BLaER1 (cell line): ENCODE measurements at regions not wholly inside any gene's neighbourhood (a gene's known extent, or its start where the extent isn't known, plus 50 kb on each side); places are given as distances from the start of the nearest gene placed in this dataset.

ENCODE experiments used
- H3K27ac ChIP-seq: shearing (Covaris generic); formaldehyde crosslinking; 2 replicates; pipeline ENCODE4 v1.8.1; 2022
- H3K27me3 ChIP-seq: shearing (Covaris generic); formaldehyde crosslinking; 2 replicates; pipeline ENCODE4 v1.8.1; 2022
- H3K36me3 ChIP-seq: shearing (Covaris generic); formaldehyde crosslinking; 2 replicates; pipeline ENCODE4 v1.8.1; 2022
- H3K4me1 ChIP-seq: shearing (Covaris generic); formaldehyde crosslinking; 2 replicates; pipeline ENCODE4 v1.8.1; 2022
- H3K4me2 ChIP-seq: shearing (Covaris generic); formaldehyde crosslinking; 2 replicates; pipeline ENCODE4 v1.8.1; 2022
- H3K4me3 ChIP-seq: shearing (Covaris generic); formaldehyde crosslinking; 2 replicates; pipeline ENCODE4 v1.8.1; 2022
- H3K9ac ChIP-seq: shearing (Covaris generic); formaldehyde crosslinking; 2 replicates; pipeline ENCODE4 v1.8.1; 2022
- H3K9me3 ChIP-seq: shearing (Covaris generic); formaldehyde crosslinking; 2 replicates; pipeline ENCODE4 v1.8.1; 2022
- H4K20me1 ChIP-seq: shearing (Covaris generic); formaldehyde crosslinking; 2 replicates; pipeline ENCODE4 v1.8.1; 2022
- Cebpa-rat ChIP-seq: shearing (Covaris generic); IDR thresholded peaks from 2 replicates; pipeline ENCODE4 v1.8.1; 2022

DNA sequence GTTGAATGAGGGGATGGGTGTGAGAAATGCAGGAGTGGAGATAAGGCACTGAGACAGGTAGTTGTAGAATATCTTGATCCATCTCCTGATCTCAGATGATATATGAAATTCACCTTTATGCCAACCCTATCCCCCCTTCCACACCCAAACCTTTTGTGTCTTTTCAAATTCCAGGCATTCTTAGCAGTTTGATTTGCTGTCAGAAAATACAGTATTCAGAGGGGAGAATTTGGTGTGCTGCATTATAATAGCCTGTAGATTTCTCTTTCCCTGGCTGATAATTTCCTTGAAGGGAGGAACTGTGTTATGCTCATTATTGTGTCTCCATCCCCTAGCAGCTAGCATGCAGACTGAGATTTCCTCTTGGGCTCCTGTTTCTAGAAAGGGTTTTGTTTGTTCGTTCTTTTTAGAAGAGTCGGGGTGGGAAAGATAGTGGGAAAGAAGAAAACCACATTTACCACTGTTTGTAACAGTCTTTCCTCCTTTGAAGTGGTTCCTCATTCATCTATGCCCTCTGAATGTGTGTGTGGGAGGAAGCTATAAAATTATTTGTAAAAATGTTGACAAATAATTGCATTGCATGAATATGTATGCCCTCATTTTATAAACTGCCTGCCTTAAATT lies 373.4 kb downstream of the DIPK2A start:
- peak overlapping the region; percentile 45 for H3K4me2 ChIP-seq
- no peaks in the 10 kb centered on the region for H3K36me3 ChIP-seq
- no peaks in the 10 kb centered on the region for H4K20me1 ChIP-seq
- H3K9ac ChIP-seq = no peak overlapping the region
- no peaks in the 10 kb centered on the region for H3K27me3 ChIP-seq
- no peak overlapping the region for H3K27ac ChIP-seq
- H3K4me3 ChIP-seq = no peak overlapping the region
- TF ChIP-seq Cebpa-rat = no peak
- H3K9me3 ChIP-seq = no peaks in the 10 kb centered on the region
- peaks cover 11% of the 10 kb centered on the region for H3K4me1 ChIP-seq

DNA sequence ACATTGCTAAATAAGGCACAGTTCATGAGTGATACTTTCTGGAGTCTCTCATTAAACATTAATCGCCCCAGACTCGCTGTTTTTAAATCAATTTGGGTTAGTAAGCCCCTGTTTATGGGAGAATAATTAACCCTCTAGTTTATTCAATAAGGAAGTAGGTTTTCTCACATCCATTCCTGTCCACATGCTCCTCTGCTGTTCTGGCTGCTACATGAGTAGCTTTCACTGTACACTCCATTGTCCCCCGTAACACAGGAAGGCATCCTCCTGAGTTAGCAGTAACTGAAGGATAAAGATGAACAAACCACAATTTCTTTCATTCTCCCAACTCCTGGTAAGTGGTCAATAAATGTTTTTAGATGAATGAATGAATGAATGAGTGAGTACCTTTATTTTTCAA lies 378.5 kb downstream of the DIPK2A start:
- Histone ChIP-seq H3K27me3 (no peaks in the 10 kb centered on the region), H3K4me3 (no peak overlapping the region), H3K4me2 (no peak overlapping the region), H3K9me3 (no peaks in the 10 kb centered on the region), H3K36me3 (no peaks in the 10 kb centered on the region), H3K4me1 (peaks cover 3% of the 10 kb centered on the region), H3K27ac (no peak overlapping the region), H3K9ac (no peak overlapping the region), H4K20me1 (no peaks in the 10 kb centered on the region)
- TF ChIP-seq Cebpa-rat = no peak

DNA sequence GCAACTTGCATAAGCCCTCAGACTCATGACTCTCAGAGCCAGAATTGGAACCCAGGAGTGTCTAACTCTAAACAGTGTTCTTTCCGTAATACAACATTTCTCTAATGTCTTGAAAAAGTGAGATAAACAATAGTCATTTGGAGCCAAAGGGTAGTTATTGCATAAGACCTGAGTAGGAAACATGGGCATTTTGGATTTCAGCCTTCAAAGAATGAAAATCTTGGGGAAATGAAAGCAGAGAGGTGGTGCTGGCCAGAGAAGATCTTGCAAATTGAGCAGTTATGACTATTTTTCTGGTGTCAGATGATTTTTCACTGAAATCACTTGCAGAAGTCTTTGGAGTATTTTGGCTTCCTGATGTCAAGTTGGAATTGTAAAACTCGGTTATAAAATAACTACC lies 379.4 kb downstream of the DIPK2A start:
- no peaks in the 10 kb centered on the region for H3K9me3 ChIP-seq
- H4K20me1 ChIP-seq = no peaks in the 10 kb centered on the region
- no peaks in the 10 kb centered on the region for H3K27me3 ChIP-seq
- H3K27ac ChIP-seq = no peak overlapping the region
- no peak for TF ChIP-seq Cebpa-rat
- H3K9ac ChIP-seq = no peak overlapping the region
- no peaks in the 10 kb centered on the region for H3K4me1 ChIP-seq
- no peak overlapping the region for H3K4me3 ChIP-seq
- no peaks in the 10 kb centered on the region for H3K36me3 ChIP-seq
- no peak overlapping the region for H3K4me2 ChIP-seq

DNA sequence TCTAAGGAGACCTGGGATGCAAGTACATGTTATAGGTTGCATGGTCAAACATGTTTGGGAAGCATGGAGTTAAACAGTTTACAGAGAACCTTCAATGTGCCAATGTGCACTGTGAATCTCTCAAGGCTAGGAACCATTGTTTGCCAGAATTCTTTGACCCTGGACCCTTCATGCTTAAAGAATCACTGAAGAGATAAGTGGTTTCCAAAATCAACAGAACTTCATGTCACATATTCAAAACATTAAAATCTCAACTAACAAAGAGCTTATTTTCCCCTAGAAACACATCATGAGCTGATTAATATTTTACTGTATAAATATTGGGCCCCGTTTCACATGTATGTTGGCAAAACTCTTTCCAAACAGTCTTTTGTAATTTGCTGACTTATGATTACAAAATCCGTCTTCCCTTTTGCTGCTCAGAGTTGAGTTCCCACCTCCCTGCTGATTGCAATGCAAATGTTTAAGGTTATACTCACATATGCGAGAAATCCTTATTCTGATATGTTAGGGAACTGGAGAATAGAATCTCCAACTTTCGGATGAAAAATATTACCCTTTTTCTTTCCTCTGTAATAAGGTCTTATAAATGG lies 380.2 kb downstream of the DIPK2A start:
- Histone ChIP-seq H3K27ac (no peak overlapping the region), H3K36me3 (no peaks in the 10 kb centered on the region), H3K4me3 (no peak overlapping the region), H3K9ac (no peak overlapping the region), H4K20me1 (no peaks in the 10 kb centered on the region), H3K4me2 (no peak overlapping the region), H3K27me3 (no peaks in the 10 kb centered on the region), H3K9me3 (no peaks in the 10 kb centered on the region), H3K4me1 (no peaks in the 10 kb centered on the region)
- no peak for TF ChIP-seq Cebpa-rat

DNA sequence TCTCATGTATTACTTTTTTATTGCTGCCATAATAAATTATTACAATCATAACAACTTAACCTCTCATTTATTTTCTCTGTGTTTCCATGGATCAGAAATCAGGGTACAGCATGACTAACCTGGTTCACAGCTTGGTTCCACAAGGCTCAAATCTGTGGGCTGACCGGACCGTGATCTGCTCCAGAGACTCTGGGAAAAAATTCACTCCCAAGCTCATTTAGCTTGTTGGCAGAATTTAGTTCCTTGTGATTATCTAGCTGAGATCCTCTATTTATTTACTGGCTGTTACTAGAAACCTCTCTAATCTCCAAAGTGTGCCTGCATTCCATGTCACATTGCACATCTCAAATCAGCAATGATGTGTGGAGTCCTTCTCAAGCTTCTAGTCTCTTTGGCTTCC lies 386.6 kb downstream of the DIPK2A start:
- Histone ChIP-seq H3K4me3 (no peak overlapping the region), H3K4me1 (no peaks in the 10 kb centered on the region), H3K9ac (no peak overlapping the region), H4K20me1 (no peaks in the 10 kb centered on the region), H3K9me3 (no peaks in the 10 kb centered on the region), H3K4me2 (no peak overlapping the region), H3K36me3 (no peaks in the 10 kb centered on the region), H3K27me3 (no peaks in the 10 kb centered on the region), H3K27ac (no peak overlapping the region)
- TF ChIP-seq Cebpa-rat = no peak

DNA sequence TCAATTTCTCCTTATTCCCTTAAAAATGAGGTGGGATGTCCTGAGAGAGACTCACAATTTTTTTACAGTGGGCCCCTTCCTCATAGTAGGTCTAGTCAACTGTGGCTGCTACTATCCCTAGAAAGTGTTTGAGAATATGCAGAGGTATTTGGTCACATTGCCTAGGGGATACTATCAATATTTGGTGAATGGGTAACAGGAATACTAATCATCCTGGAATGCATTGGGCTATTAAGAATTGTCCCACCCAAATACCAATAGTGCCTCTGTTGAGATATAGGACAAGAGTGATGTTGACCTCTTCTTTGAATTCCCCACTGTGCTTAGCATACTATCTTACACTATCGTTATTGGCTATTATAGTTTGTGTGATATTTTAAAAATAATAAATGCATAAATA lies 389.4 kb downstream of the DIPK2A start:
- no peak overlapping the region for H3K27ac ChIP-seq
- H3K9ac ChIP-seq = no peak overlapping the region
- H3K36me3 ChIP-seq = no peaks in the 10 kb centered on the region
- H3K4me1 ChIP-seq = no peaks in the 10 kb centered on the region
- H3K4me2 ChIP-seq = no peak overlapping the region
- H3K9me3 ChIP-seq = no peaks in the 10 kb centered on the region
- no peak overlapping the region for H3K4me3 ChIP-seq
- no peaks in the 10 kb centered on the region for H4K20me1 ChIP-seq
- no peaks in the 10 kb centered on the region for H3K27me3 ChIP-seq
- no peak for TF ChIP-seq Cebpa-rat

DNA sequence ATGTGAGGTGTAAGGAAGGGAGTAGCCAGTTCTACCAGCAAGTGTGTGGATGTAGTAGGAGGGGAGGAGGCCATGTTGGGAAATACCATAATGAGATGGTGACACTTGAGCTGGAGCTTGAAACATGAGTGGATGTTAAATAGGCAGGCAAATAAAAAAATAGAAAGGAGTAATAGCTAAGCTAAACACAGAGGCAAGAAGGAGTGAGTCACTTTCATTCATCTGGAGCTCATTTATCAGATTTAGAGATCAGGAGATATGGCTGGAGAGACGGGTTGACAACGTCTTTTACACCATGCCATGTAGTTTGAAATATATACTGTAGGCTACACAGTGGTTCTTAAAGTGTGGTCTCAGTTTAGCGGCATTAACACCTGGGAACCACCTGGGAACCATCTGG lies 390.5 kb downstream of the DIPK2A start:
- peaks cover 4% of the 10 kb centered on the region; the same call in 1 of the 2 replicates for H3K9me3 ChIP-seq
- no peak overlapping the region for H3K4me3 ChIP-seq

DNA sequence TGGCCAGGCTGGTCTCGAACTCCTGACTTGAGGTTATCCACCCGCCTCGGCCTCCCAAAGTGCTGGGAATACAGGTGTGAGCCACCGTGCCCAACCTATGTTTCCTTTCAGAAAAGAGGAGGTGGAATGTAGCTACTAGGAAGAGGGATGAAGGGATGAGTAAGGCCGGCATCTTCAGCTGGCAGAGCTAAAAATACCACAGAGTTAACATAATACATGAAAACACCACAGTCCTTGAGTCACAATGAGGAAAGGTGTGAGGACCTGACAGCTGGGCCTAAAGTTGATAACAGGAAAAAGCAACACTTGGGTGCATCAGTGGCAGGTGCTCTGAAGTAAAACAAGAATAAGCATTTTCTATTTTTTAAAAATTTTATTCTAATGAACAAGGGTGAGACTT lies 392.2 kb downstream of the DIPK2A start:
- Histone ChIP-seq H3K27me3 (no peaks in the 10 kb centered on the region), H3K4me3 (no peak overlapping the region), H3K4me2 (no peak overlapping the region), H4K20me1 (no peaks in the 10 kb centered on the region), H3K4me1 (no peaks in the 10 kb centered on the region), H3K36me3 (no peaks in the 10 kb centered on the region), H3K27ac (no peak overlapping the region), H3K9me3 (peaks cover 21% of the 10 kb centered on the region), H3K9ac (no peak overlapping the region)
- no peak for TF ChIP-seq Cebpa-rat

More for the DNA sequence above, 390.5 kb downstream of the DIPK2A start:
- Histone ChIP-seq H4K20me1 (no peaks in the 10 kb centered on the region), H3K27ac (no peak overlapping the region), H3K27me3 (no peaks in the 10 kb centered on the region), H3K4me2 (no peak overlapping the region), H3K36me3 (no peaks in the 10 kb centered on the region), H3K4me1 (no peaks in the 10 kb centered on the region), H3K9ac (no peak overlapping the region)
- TF ChIP-seq Cebpa-rat = no peak

DNA sequence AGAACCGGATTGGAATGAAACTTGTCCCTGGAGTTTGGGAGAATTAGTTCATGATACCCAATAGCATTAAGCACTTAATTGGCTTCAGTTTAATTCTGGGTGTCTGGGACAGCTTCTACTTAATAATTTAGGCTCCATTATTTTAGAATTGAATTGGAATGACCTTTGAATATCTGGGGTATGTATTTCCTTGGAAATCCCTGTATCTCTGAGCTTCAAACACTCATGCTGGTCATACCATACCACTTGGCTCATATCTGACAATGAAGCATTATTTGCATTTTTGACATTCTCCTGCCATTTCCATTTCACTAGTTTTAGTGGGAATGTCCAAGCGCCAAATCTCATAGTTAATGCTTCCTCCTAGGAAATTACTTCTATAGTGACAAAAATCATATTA lies 393.1 kb downstream of the DIPK2A start:
- Histone ChIP-seq H3K4me3 (no peak overlapping the region), H3K9me3 (peaks cover 28% of the 10 kb centered on the region), H3K27me3 (no peaks in the 10 kb centered on the region), H3K36me3 (no peaks in the 10 kb centered on the region), H4K20me1 (no peaks in the 10 kb centered on the region), H3K9ac (no peak overlapping the region), H3K27ac (no peak overlapping the region), H3K4me2 (no peak overlapping the region), H3K4me1 (no peaks in the 10 kb centered on the region)
- no peak for TF ChIP-seq Cebpa-rat

DNA sequence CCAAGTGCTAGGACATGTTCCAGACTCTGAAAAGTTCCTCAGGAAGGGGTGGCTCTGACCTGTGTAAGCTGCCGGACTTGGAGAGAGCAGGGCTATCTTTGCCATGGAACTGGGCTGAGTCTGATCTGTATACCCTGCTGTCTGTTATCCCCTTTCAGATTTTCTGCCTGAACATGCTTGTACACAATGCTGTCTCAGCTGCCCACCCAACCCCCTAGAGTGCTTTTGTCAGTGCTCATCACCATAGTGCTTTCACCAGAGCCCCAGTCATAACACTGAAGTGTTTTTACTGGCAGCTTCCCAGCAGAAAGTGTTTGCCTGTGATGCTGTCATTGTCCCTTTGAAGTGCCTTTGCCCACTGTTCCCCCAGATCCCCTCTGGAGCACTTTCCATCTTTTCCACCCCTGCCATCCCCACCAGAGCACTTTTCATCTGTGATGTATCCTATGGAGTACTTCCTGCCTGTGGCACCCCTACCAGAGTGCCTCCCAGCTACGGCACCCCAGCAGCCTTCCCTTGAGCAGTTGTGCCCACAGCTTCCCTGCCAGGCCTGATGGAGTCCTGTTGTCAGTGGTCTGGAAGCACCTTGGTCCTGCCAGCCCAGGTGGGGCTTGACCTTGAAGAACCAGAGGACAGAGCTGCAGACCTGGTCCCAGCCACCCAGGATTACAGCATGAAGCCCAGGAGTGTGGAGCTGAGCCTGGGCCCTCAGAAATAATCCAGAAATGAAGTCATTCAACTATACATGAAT lies 397.7 kb downstream of the DIPK2A start:
- H3K27me3 ChIP-seq = no peaks in the 10 kb centered on the region

More for the DNA sequence above, 397.7 kb downstream of the DIPK2A start:
- no peak overlapping the region for H3K4me2 ChIP-seq
- H3K4me3 ChIP-seq = no peak overlapping the region
- H3K36me3 ChIP-seq = no peaks in the 10 kb centered on the region
- H4K20me1 ChIP-seq = no peaks in the 10 kb centered on the region
- no peak for TF ChIP-seq Cebpa-rat
- no peak overlapping the region for H3K9ac ChIP-seq
- peaks cover 28% of the 10 kb centered on the region for H3K9me3 ChIP-seq
- no peak overlapping the region for H3K27ac ChIP-seq
- no peaks in the 10 kb centered on the region for H3K4me1 ChIP-seq
